Esophagus muscularis mucosa (tissue), 4 donors: ENCODE measurements at regions not wholly inside any gene's neighbourhood (a gene's known extent, or its start where the extent isn't known, plus 50 kb on each side); places are given as distances from the start of the nearest gene placed in this dataset.

Source experiments
- DNase-seq: peaks from one replicate; pipeline ENCODE4 v3.0.0-alpha.2; 2017; ENCODE audit errors: extremely low spot score
- H3K27ac ChIP-seq, 4 donors: fragments of 200-600 bp; sonication (generic); replicated peaks in 1 of 4; 1 replicate in 3 of 4; 2 replicates in 1 of 4; pipeline ENCODE4 v1.5.1; 2016 to 2019; ENCODE audit warnings: mild to moderate bottlenecking in 1 of 4
- H3K27me3 ChIP-seq, 4 donors: fragments of 200-600 bp; sonication (generic); one replicate each; pipeline versions ENCODE4 v1.5.1 to v1.6.0; 2016 to 2019
- H3K36me3 ChIP-seq, 4 donors: fragments of 200-600 bp; sonication (generic); one replicate each; pipeline ENCODE4 v1.5.1; 2016 to 2019
- H3K4me1 ChIP-seq, 4 donors: fragments of 200-600 bp; sonication (generic); one replicate each; pipeline ENCODE4 v1.5.1; 2016 to 2019
- H3K4me3 ChIP-seq, 4 donors: fragments of 200-600 bp; sonication (generic); 1 replicate in 2 of 4; 2 replicates in 2 of 4; pipeline ENCODE4 v1.5.1; 2016 to 2019; ENCODE audit warnings: mild to moderate bottlenecking in 4 of 4, moderate library complexity in 1 of 4
- H3K9me3 ChIP-seq, 4 donors: fragments of 200-600 bp; sonication (generic); 1 replicate in 3 of 4; 2 replicates in 1 of 4; pipeline ENCODE4 v1.5.1; 2016 to 2019
- EP300 ChIP-seq: sonication (generic); formaldehyde crosslinking; IDR thresholded peaks from one replicate; pipeline ENCODE4 v1.6.1; 2017; ENCODE audit warnings: antibody characterized with exemption
- POLR2A ChIP-seq: fragments of 450-650 bp; IDR thresholded peaks from one replicate; pipeline ENCODE4 v1.6.1; 2017; ENCODE audit warnings: antibody characterized with exemption, moderate library complexity, mild to moderate bottlenecking, low read depth
- POLR2AphosphoS5 ChIP-seq, 2 donors: sonication (generic); formaldehyde crosslinking; IDR thresholded peaks; one replicate each; pipeline ENCODE4 v1.6.1; 2017; ENCODE audit warnings: antibody characterized with exemption in 2 of 2
- WGBS: methylation state at CpG from one replicate; pipeline ENCODE4 v1.1.5; 2018; 5-methylcytosine and 5-hydroxymethylcytosine counted together
- intact Hi-C: fragments of 100-400 bp; cut with DNase I; formaldehyde crosslinking; loops from one replicate; pipeline ENCODE4 v1.15.1; 2023
- TF ChIP-seq, protein P1 (sequence below), 3 experiments: fragments of 200-600 bp in 2 of 3; fragments of 450-650 bp in 1 of 3; sonication (generic) in 2 of 3; IDR thresholded peaks; one replicate each; pipeline ENCODE4 v1.5.1; 2017 to 2019; ENCODE audit warnings: antibody characterized with exemption in 3 of 3, mild to moderate bottlenecking in 2 of 3, moderate library complexity in 1 of 3

DNA sequence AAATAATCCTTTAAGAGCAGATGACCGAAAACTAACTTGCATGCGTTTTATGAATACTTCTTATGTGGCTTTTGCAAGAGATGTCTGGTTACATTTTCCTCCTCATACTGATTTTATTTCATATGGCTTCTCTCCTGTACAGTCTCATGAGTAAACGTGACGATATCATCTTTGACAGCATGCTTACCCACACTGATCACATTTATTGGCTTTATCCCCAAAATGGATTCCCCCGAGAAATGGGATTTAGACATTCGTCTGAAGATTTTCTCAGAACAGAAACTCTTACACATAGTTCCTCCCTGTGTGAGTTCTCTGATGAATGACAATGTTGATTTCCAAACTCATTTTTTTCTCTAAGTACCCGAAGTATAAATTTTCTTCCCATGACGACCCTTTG, 939.7 kb upstream of the LCORL start:
- Histone ChIP-seq H3K27ac (no peak overlapping the region), H3K36me3 (no peaks in the 10 kb centered on the region), H3K27me3 (no peaks in the 10 kb centered on the region), H3K4me3 (no peak overlapping the region), H3K9me3 (no peaks in the 10 kb centered on the region), H3K4me1 (no peaks in the 10 kb centered on the region)
- WGBS = 69% methylated on average over 8 of the region's 8 CpGs
- DNase-seq = no peak
- intact Hi-C loops = no loop called here
- TF ChIP-seq POLR2AphosphoS5 (IDR thresholded peaks at IDR 0.05) = no peak
- no peak for TF ChIP-seq EP300
- no peak for TF ChIP-seq POLR2A
- TF ChIP-seq, protein P1, sequence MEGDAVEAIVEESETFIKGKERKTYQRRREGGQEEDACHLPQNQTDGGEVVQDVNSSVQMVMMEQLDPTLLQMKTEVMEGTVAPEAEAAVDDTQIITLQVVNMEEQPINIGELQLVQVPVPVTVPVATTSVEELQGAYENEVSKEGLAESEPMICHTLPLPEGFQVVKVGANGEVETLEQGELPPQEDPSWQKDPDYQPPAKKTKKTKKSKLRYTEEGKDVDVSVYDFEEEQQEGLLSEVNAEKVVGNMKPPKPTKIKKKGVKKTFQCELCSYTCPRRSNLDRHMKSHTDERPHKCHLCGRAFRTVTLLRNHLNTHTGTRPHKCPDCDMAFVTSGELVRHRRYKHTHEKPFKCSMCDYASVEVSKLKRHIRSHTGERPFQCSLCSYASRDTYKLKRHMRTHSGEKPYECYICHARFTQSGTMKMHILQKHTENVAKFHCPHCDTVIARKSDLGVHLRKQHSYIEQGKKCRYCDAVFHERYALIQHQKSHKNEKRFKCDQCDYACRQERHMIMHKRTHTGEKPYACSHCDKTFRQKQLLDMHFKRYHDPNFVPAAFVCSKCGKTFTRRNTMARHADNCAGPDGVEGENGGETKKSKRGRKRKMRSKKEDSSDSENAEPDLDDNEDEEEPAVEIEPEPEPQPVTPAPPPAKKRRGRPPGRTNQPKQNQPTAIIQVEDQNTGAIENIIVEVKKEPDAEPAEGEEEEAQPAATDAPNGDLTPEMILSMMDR (IDR thresholded peaks at IDR 0.05) = no peak

DNA sequence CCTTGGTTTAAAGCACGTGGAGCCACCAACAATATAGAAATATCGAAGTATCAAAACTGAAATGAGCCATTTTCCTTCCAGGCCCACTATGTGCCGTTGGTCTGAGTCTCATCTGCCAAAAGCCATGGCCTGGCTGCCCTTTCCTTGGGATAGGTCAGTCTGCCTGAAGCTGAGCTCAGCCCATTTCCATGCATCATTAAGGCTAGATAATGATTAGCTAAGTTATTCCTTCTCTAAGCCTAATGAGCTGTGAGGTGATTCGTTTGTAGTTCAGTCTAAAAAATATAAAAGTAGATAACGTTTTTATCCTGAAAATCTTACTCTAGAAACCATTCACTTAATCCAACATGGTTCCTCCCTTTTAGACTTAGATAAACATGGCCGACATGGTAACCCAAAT, 936.2 kb upstream of the LCORL start:
- no peak for TF ChIP-seq EP300
- TF ChIP-seq, protein P1 (IDR thresholded peaks at IDR 0.05) = no peak
- no peak for TF ChIP-seq POLR2AphosphoS5 (IDR thresholded peaks at IDR 0.05)
- no peak for TF ChIP-seq POLR2A
- H3K9me3 ChIP-seq = no peaks in the 10 kb centered on the region
- no peaks in the 10 kb centered on the region for H3K36me3 ChIP-seq
- H3K27me3 ChIP-seq = no peaks in the 10 kb centered on the region
- H3K27ac ChIP-seq = no peak overlapping the region
- WGBS = 68% methylated on average over 6 of the region's 6 CpGs
- intact Hi-C loops = no loop called here
- H3K4me3 ChIP-seq = no peak overlapping the region
- H3K4me1 ChIP-seq = no peaks in the 10 kb centered on the region
- DNase-seq = no peak

DNA sequence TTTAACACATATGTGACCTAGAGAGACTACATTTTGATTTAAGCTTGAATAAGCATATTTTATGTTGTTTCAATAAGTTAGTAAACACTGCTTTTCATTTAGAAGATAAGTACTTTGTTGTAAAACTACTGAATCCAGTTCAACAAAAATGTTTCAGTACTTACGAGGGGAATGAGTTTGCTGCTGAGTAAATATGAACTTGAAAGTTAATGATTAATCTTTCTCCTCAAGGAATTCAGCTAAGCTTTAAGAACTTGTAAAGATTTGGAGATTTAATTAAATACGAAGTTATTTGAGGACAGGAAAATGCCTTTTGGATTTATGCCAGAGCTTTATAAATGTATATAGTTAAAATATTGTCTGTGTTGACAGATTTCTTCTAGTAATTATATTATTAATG, 933.0 kb upstream of the LCORL start:
- H3K27ac ChIP-seq = no peak overlapping the region

DNA sequence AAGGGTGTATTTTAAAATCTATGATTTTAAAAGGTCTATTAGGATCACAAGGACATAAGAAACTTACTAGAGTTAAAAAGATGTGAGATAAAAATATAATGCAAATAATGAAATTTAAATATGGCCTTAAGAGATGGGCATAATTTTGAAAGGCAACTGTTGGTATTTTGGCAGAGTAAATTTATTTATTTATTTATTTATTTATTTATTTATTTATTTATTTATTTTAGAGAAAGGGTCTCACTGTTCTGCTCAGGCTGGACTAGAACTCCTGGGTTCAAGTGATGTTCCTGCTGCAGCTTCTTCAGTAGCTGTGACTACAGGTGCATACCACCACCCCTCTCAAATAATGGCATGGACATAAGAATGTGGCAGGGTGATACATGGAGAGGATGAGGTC, 932.1 kb upstream of the LCORL start:
- no peaks in the 10 kb centered on the region for H3K36me3 ChIP-seq
- intact Hi-C loops = no loop called here
- no peak for TF ChIP-seq EP300
- TF ChIP-seq POLR2AphosphoS5 (IDR thresholded peaks at IDR 0.05) = no peak
- TF ChIP-seq POLR2A = no peak
- TF ChIP-seq, protein P1 (IDR thresholded peaks at IDR 0.05) = no peak
- H3K27ac ChIP-seq = no peak overlapping the region
- no peaks in the 10 kb centered on the region for H3K27me3 ChIP-seq
- H3K4me3 ChIP-seq = no peak overlapping the region
- H3K4me1 ChIP-seq = no peaks in the 10 kb centered on the region
- no peaks in the 10 kb centered on the region for H3K9me3 ChIP-seq
- DNase-seq = no peak

More for the DNA sequence above, 933.0 kb upstream of the LCORL start:
- no peak for TF ChIP-seq EP300
- TF ChIP-seq POLR2A = no peak
- TF ChIP-seq, protein P1 (IDR thresholded peaks at IDR 0.05) = no peak
- no peak for TF ChIP-seq POLR2AphosphoS5 (IDR thresholded peaks at IDR 0.05)
- Histone ChIP-seq H3K36me3 (no peaks in the 10 kb centered on the region), H3K4me3 (no peak overlapping the region), H3K27me3 (no peaks in the 10 kb centered on the region), H3K4me1 (no peaks in the 10 kb centered on the region), H3K9me3 (no peaks in the 10 kb centered on the region)
- 61% methylated on average over 2 of the region's 2 CpGs for WGBS
- intact Hi-C loops = no loop called here
- DNase-seq = no peak

DNA sequence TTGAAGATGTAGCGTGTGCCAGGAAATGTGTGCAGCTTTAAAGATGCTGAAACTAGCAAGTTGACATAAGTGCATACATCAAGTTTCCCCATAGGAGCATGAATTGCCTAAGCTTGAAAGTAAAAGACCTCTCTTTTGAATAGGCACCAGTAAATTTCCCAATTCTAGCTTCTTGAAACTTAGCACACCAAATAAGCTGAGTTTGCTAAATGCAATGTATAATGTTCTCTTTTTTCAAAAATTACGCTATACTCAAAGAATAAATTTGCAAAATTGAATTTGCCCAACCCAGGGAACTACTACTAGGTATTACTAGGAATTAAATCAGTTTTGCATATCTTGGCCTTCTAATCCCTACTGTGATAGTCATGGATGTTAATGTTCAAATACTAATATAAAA, 923.9 kb upstream of the LCORL start:
- no peak for TF ChIP-seq POLR2AphosphoS5 (IDR thresholded peaks at IDR 0.05)
- no peak for TF ChIP-seq POLR2A
- TF ChIP-seq EP300 = no peak
- TF ChIP-seq, protein P1 (IDR thresholded peaks at IDR 0.05) = no peak
- Histone ChIP-seq H3K4me3 (no peak overlapping the region), H3K4me1 (no peaks in the 10 kb centered on the region), H3K36me3 (no peaks in the 10 kb centered on the region), H3K27me3 (no peaks in the 10 kb centered on the region), H3K9me3 (no peaks in the 10 kb centered on the region), H3K27ac (no peak overlapping the region)
- DNase-seq = no peak
- intact Hi-C loops = no loop called here
- WGBS = 90% methylated on average over 2 of the region's 2 CpGs
